ENCODE measurements at regions not wholly inside any gene's neighbourhood (a gene's known extent, or its start where the extent isn't known, plus 50 kb on each side); places are given as distances from the start of the nearest gene placed in this dataset.

- TF ChIP-seq SMC3 (IDR thresholded peaks at IDR 0.05) (no peak), HOXA7 (CRISPR knock-in tag; IDR thresholded peaks at IDR 0.05) (no peak)
Observed at GRCh38 chr2:67701011-67701410, 303.9 kb downstream of the ETAA1 start.
